Heart right ventricle (tissue), 16 donors: ENCODE measurements at regions not wholly inside any gene's neighbourhood (a gene's known extent, or its start where the extent isn't known, plus 50 kb on each side); places are given as distances from the start of the nearest gene placed in this dataset.

Experiments used
- ATAC-seq, 8 donors: fragments of 200-7000 bp; cut with Tn5 transposase; one replicate each; pipeline ENCODE4 v1.9.1; 2020; ENCODE audit warnings: mild to moderate bottlenecking in 8 of 8, moderate library complexity in 8 of 8, moderate number of reproducible peaks in 1 of 8
- DNase-seq, 2 donors: peaks; one replicate each; pipeline ENCODE4 v3.0.0-alpha.2; 2020
- H3K27ac ChIP-seq, 10 donors: fragments of 200-600 bp; sonication (generic) in 2 of 10; one replicate each; pipeline versions ENCODE4 v1.5.0 to v1.8.0; 2020 to 2022; ENCODE audit warnings: mild to moderate bottlenecking in 3 of 10
- H3K27me3 ChIP-seq, 7 donors: fragments of 200-600 bp; one replicate each; pipeline ENCODE4 v1.8.0; 2021 to 2022; ENCODE audit warnings: mild to moderate bottlenecking in 2 of 7
- H3K36me3 ChIP-seq, 9 donors: fragments of 200-600 bp; sonication (generic) in 1 of 9; one replicate each; pipeline versions ENCODE4 v1.5.0 to v1.8.0; 2020 to 2022; ENCODE audit warnings: mild to moderate bottlenecking in 2 of 9
- H3K4me1 ChIP-seq, 9 donors: fragments of 200-600 bp; sonication (generic) in 1 of 9; one replicate each; pipeline versions ENCODE4 v1.5.0 to v1.8.0; 2020 to 2022; ENCODE audit warnings: mild to moderate bottlenecking in 4 of 9
- H3K4me3 ChIP-seq, 10 donors: fragments of 200-600 bp; sonication (generic) in 2 of 10; one replicate each; pipeline versions ENCODE4 v1.5.0 to v1.8.0; 2020 to 2022; ENCODE audit warnings: mild to moderate bottlenecking in 7 of 10, moderate library complexity in 2 of 10
- H3K9me3 ChIP-seq, 11 donors: fragments of 200-600 bp in 10 of 11; sonication (generic) in 2 of 11; one replicate each; pipeline versions ENCODE4 v1.5.0 to v1.8.0; 2013 to 2022; ENCODE audit warnings: mild to moderate bottlenecking in 2 of 11, control low read depth in 1 of 11, moderate library complexity in 1 of 11
- CTCF ChIP-seq, 9 donors: fragments of 200-600 bp; sonication (generic) in 2 of 9; IDR thresholded peaks; one replicate each; pipeline versions ENCODE4 v1.5.0 to v1.8.0; 2021 to 2022; ENCODE audit warnings: antibody characterized with exemption in 9 of 9, mild to moderate bottlenecking in 5 of 9, moderate library complexity in 1 of 9
- WGBS, 2 donors: extraction: QIAGEN DNeasy Blood & Tissue Kit; methylation state at CpG; one replicate each; pipeline ENCODE4 v1.1.7; 2013; ENCODE audit warnings: inconsistent platforms in 1 of 2; 5-methylcytosine and 5-hydroxymethylcytosine counted together
- intact Hi-C, 10 donors: fragments of 100-400 bp; cut with DNase I; formaldehyde crosslinking; loops; one replicate each; pipeline versions ENCODE4 v1.11.1 to v1.14.2; 2022
- donor health status: Arrhythmogenic right ventricular cardiomyopathy.
- donor health status: ischemic (EF 13 %, LVEDD 7.1; RV severe dilation, severe dysfunction).
- donor health status: healthy with polysubstance abuse.
- donor health status: DM: no; HTN: yes; CAD: no.
- donor health status: DM: no; HTN: no; CAD: no.
- donor health status: ischemic (EF 25% LVEDD 6.9; RV normal size, moderate dysfunction).
- donor health status: ischemic (EF 25% LVEDD 5.7; RV mildly dilated, moderate dysfunction).
- donor health status: healthy.
- donor health status: DM: yes; HTN: yes; CAD: no.
- donor health status: Ischemic cardiomyopathy.
- donor health status: ischemic (EF 35%, LVEDD 5.7; RV mildly dilated, moderate dysfunction).
- donor health status: nonischemic (EF 11% LVEDD 7.7; RV severe dilation, severe dysfunction).
- donor health status: DM: yes; HTN: yes; CAD: no.
- donor health status: PGD.
- donor health status: ischemic (EF 29% LVEDD 5.4; RV normal size, mild dysfunction).
- donor health status: nonischemic (EF 23%, LVEDD 6.1; RV moderate dilation, normal function).

- 89 to 90% methylated on average over 3 of the region's 3 CpGs for WGBS, 2 donors
- peaks cover 0 to 7% (median 0%) of the 10 kb centered on the region in 9 donors for H3K4me1 ChIP-seq
- no peaks in the 10 kb centered on the region for H3K27me3 ChIP-seq
- H3K4me3 ChIP-seq = no peak overlapping the region
- intact Hi-C loops = no loop called here
- ATAC-seq (no peak), DNase-seq (no peak)
- no peaks in the 10 kb centered on the region for H3K36me3 ChIP-seq
- no peaks in the 10 kb centered on the region for H3K9me3 ChIP-seq
- no peak overlapping the region for H3K27ac ChIP-seq
- no peak for TF ChIP-seq CTCF (IDR thresholded peaks at IDR 0.05)
These were observed 2040.1 kb upstream of the LRRTM1 start for GRCh38 chr2:82344670-82345069.

DNA sequence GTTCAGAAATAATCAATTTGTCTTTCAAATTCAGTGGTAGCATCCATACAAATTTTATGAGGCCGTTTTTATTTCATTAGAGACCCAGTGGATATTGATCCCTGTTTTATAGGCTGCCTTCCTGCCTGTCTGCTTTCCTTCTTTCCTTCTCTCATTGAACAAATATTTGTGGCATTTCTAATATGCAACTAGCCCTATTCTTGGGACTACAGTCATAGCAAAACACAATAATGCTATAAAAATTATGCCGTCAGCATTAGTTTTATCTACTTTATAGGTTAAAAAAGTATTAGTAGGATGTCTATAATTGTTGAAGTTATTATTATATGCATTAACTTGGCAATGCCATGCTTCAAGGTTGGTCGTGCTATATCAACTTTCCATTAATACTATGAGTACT, 2037.8 kb upstream of the LRRTM1 start:
- TF ChIP-seq CTCF (IDR thresholded peaks at IDR 0.05) = no peak
- Histone ChIP-seq H3K27me3 (no peaks in the 10 kb centered on the region), H3K4me1 (peaks cover 0 to 7% (median 0%) of the 10 kb centered on the region in 9 donors), H3K27ac (no peak overlapping the region), H3K4me3 (no peak overlapping the region), H3K9me3 (no peaks in the 10 kb centered on the region), H3K36me3 (no peaks in the 10 kb centered on the region)
- DNase-seq = no peak
- intact Hi-C loops = no loop called here
- ATAC-seq = no peak
- 70 to 71% methylated on average over 3 of the region's 3 CpGs for WGBS, 2 donors

- 42 to 60% methylated on average over 2 of the region's 2 CpGs for WGBS, 2 donors
These were observed 2036.1 kb upstream of the LRRTM1 start for GRCh38 chr2:82340578-82341053.

GRCh38 chr2:82339805-82340204, 2035.3 kb upstream of the LRRTM1 start:
- Histone ChIP-seq H3K9me3 (no peaks in the 10 kb centered on the region), H3K27ac (no peak overlapping the region), H3K27me3 (no peaks in the 10 kb centered on the region), H3K4me1 (peaks cover 0 to 7% (median 0%) of the 10 kb centered on the region in 9 donors), H3K4me3 (no peak overlapping the region), H3K36me3 (no peaks in the 10 kb centered on the region)
- TF ChIP-seq CTCF (IDR thresholded peaks at IDR 0.05) = no peak
- no peak for DNase-seq
- ATAC-seq = no peak
- intact Hi-C loops = no loop called here
- WGBS, 2 donors = 93% methylated on average over 2 of the region's 2 CpGs

More at GRCh38 chr2:82340578-82341053, 2036.1 kb upstream of the LRRTM1 start:
- Histone ChIP-seq H3K36me3 (no peaks in the 10 kb centered on the region), H3K27ac (no peak overlapping the region), H3K27me3 (no peaks in the 10 kb centered on the region), H3K4me3 (no peak overlapping the region), H3K4me1 (peaks cover 0 to 7% (median 0%) of the 10 kb centered on the region in 9 donors), H3K9me3 (no peaks in the 10 kb centered on the region)
- ATAC-seq (no peak), DNase-seq (no peak)
- intact Hi-C loops = no loop called here
- TF ChIP-seq CTCF (IDR thresholded peaks at IDR 0.05) = no peak
